Hepatocyte (in vitro differentiated cells): ENCODE measurements at regions not wholly inside any gene's neighbourhood (a gene's known extent, or its start where the extent isn't known, plus 50 kb on each side); places are given as distances from the start of the nearest gene placed in this dataset. TPM values are rescaled to one million over a fixed set of nuclear protein-coding genes. Genes with fewer than 3 reads are reported as not detected.

Experiments
- DNase-seq: peaks from one replicate; pipeline ENCODE4 v3.0.0-alpha.2; 2016; ENCODE audit warnings: low spot score
- H2AFZ ChIP-seq: fragments of 200-600 bp; sonication (generic); 2 replicates; pipeline ENCODE4 v1.6.0; 2016; ENCODE audit warnings: antibody characterized with exemption, mild to moderate bottlenecking
- H3K27ac ChIP-seq: fragments of 200-600 bp; sonication (generic); 2 replicates; pipeline ENCODE4 v1.5.1; 2016; ENCODE audit warnings: mild to moderate bottlenecking
- H3K27me3 ChIP-seq: fragments of 200-600 bp; sonication (generic); 2 replicates; pipeline ENCODE4 v1.6.1; 2016
- H3K36me3 ChIP-seq: fragments of 200-600 bp; sonication (generic); replicated peaks from 2 replicates; pipeline ENCODE4 v1.5.1; 2016; ENCODE audit warnings: low read depth; ENCODE audit not compliant: insufficient read depth
- H3K4me1 ChIP-seq: fragments of 200-600 bp; sonication (generic); 2 replicates; pipeline ENCODE4 v1.5.1; 2016; ENCODE audit warnings: mild to moderate bottlenecking, moderate library complexity; ENCODE audit not compliant: insufficient read depth
- H3K4me2 ChIP-seq: fragments of 200-600 bp; sonication (generic); 2 replicates; pipeline ENCODE4 v1.6.0; 2016
- H3K4me3 ChIP-seq: fragments of 200-600 bp; sonication (generic); 2 replicates; pipeline ENCODE4 v1.5.1; 2016; ENCODE audit warnings: mild to moderate bottlenecking
- H3K79me2 ChIP-seq: fragments of 200-600 bp; sonication (generic); 2 replicates; pipeline ENCODE4 v1.6.0; 2017; ENCODE audit warnings: mild to moderate bottlenecking
- H3K9me2 ChIP-seq: fragments of 200-600 bp; sonication (generic); replicated peaks from 2 replicates; pipeline ENCODE4 v1.6.0; 2017; ENCODE audit warnings: mild to moderate bottlenecking; ENCODE audit not compliant: insufficient read depth
- H3K9me3 ChIP-seq: fragments of 200-600 bp; sonication (generic); 2 replicates; pipeline ENCODE4 v1.5.1; 2016; ENCODE audit warnings: low read depth, mild to moderate bottlenecking
- H4K20me1 ChIP-seq: fragments of 200-600 bp; sonication (generic); 2 replicates; pipeline ENCODE4 v1.6.0; 2016; ENCODE audit warnings: mild to moderate bottlenecking; ENCODE audit not compliant: insufficient read depth, poor library complexity, severe bottlenecking
- CTCF ChIP-seq: fragments of 200-600 bp; sonication (generic); IDR thresholded peaks from 2 replicates; pipeline ENCODE4 v1.5.1; 2016; ENCODE audit warnings: antibody characterized with exemption, mild to moderate bottlenecking; ENCODE audit not compliant: poor library complexity
- EZH2 ChIP-seq: fragments of 200-600 bp; sonication (generic); IDR thresholded peaks from 2 replicates; pipeline ENCODE4 v1.6.1; 2016; ENCODE audit warnings: antibody characterized with exemption, mild to moderate bottlenecking, borderline replicate concordance
- EZH2phosphoT487 ChIP-seq: fragments of 200-600 bp; sonication (generic); IDR thresholded peaks from one replicate; pipeline ENCODE4 v1.6.1; 2018; ENCODE audit warnings: antibody characterized with exemption, mild to moderate bottlenecking, low read depth, moderate library complexity; ENCODE audit not compliant: unreplicated experiment, severe bottlenecking
- WGBS: methylation state at CpG from one replicate; pipeline ENCODE4 v1.1.6; 2016; ENCODE audit warnings: low lambda C conversion rate; ENCODE audit errors: missing lambda C conversion rate; 5-methylcytosine and 5-hydroxymethylcytosine counted together
- small RNA-seq: library from RNA; depleted of rRNA; stranded (forward); fragments of <200 nt; gene quantifications from one replicate; pipeline ENCODE3, GENCODE V24; 2014

DNA sequence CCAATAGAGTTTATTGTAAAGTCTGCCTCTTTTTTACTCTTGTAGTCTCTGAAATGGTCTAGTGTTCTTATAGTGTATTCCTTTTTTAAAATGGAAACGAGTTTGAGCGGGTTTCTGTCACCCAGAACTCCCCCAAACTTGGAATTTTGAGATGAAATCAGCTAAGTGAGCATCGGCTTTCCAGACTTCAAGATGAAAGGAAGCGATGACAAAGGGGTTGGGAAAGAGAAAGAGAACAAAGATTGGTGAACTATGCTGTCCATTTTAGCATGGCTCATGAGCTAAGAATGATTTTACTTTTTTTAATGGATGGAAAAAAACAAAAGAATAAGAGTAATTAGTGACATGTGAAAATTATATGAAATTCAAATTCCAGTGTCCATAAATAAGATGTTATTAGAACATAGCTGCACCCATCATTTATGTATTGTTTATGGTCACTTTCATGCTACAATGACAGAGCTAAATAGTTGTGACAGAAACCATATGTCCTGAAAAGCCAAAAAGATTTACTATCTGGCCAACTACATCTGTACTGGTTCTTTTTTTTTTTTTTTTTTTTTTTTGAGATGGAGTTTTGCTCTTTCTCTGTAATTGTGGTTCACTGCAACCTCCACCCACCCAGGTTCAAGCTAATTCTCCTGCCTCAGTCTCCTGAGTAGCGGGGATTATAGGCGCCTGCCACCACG, 52.7 kb upstream of the PDZRN3 start:
- Histone ChIP-seq H3K36me3 (no peaks in the 10 kb centered on the region), H3K9me2 (no peaks in the 10 kb centered on the region), H3K79me2 (no peaks in the 10 kb centered on the region), H3K4me1 (no peaks in the 10 kb centered on the region), H3K4me2 (no peak overlapping the region), H4K20me1 (no peaks in the 10 kb centered on the region), H3K27ac (no peak overlapping the region), H3K4me3 (no peak overlapping the region), H2AFZ (no peak overlapping the region), H3K27me3 (no peaks in the 10 kb centered on the region), H3K9me3 (no peaks in the 10 kb centered on the region)
- no peak for DNase-seq
- 84% methylated on average over 6 of the region's 7 CpGs for WGBS
- TF ChIP-seq CTCF (no peak), EZH2 (no peak), EZH2phosphoT487 (no peak)

Small RNA genes lying in the stretch of these regions (small RNA-seq; reads per million reads assigned to genes)
- not detected for gene RF00017
